GM21723 (cell line): ENCODE measurements at regions not wholly inside any gene's neighbourhood (a gene's known extent, or its start where the extent isn't known, plus 50 kb on each side); places are given as distances from the start of the nearest gene placed in this dataset.

Source experiments
- ATAC-seq: cut with Tn5 transposase; IDR thresholded peaks from one replicate; pipeline ENCODE4 v1.9.1; 2021; ENCODE audit warnings: mild to moderate bottlenecking, moderate library complexity; ENCODE audit not compliant: unreplicated experiment

- no peak for ATAC-seq
Measured at GRCh38 chr1:166221316-166221715, 54.5 kb upstream of the FAM78B start.

GRCh38 chr1:166233750-166234366 lies 67.1 kb upstream of the FAM78B start:
- ATAC-seq = no peak

- ATAC-seq = no peak
Measured at GRCh38 chr1:166235728-166236127, 68.9 kb upstream of the FAM78B start.

GRCh38 chr1:166237675-166238074 lies 70.9 kb upstream of the FAM78B start:
- no peak for ATAC-seq

- ATAC-seq = no peak
Measured at GRCh38 chr1:166253076-166253779, 86.4 kb upstream of the FAM78B start.

- no peak for ATAC-seq
Measured at GRCh38 chr1:166258017-166258416, 91.2 kb upstream of the FAM78B start.

GRCh38 chr1:166261511-166261910 lies 94.7 kb upstream of the FAM78B start:
- no peak for ATAC-seq

GRCh38 chr1:166270476-166271150 lies 103.8 kb upstream of the FAM78B start:
- no peak for ATAC-seq

GRCh38 chr1:166271151-166271538 lies 104.3 kb upstream of the FAM78B start:
- ATAC-seq = no peak

GRCh38 chr1:166272155-166272554 lies 105.4 kb upstream of the FAM78B start:
- peak; percentile 79 for ATAC-seq

GRCh38 chr1:166272851-166273250 lies 106.0 kb upstream of the FAM78B start:
- ATAC-seq = no peak

GRCh38 chr1:166273618-166274017 lies 106.8 kb upstream of the FAM78B start:
- ATAC-seq = no peak

- ATAC-seq = no peak
Measured at GRCh38 chr1:166282391-166283137, 115.8 kb upstream of the FAM78B start.

GRCh38 chr1:166283190-166283589 lies 116.4 kb upstream of the FAM78B start:
- ATAC-seq = no peak

GRCh38 chr1:166283600-166283999 lies 116.8 kb upstream of the FAM78B start:
- no peak for ATAC-seq

GRCh38 chr1:166289309-166290050 lies 122.7 kb upstream of the FAM78B start:
- ATAC-seq = no peak

- no peak for ATAC-seq
Measured at GRCh38 chr1:166295656-166296055, 128.9 kb upstream of the FAM78B start.

- ATAC-seq = peak; percentile 68
Measured at GRCh38 chr1:166297993-166298392, 131.2 kb upstream of the FAM78B start.

GRCh38 chr1:166300767-166301166 lies 134.0 kb upstream of the FAM78B start:
- ATAC-seq = no peak

- ATAC-seq = peak; percentile 41
Measured at GRCh38 chr1:166302989-166303758, 136.4 kb upstream of the FAM78B start.
